H1 (cell line): ENCODE measurements at regions not wholly inside any gene's neighbourhood (a gene's known extent, or its start where the extent isn't known, plus 50 kb on each side); places are given as distances from the start of the nearest gene placed in this dataset.

ENCODE experiments used
- RNF2 ChIP-seq: fragments of 200-900, 300-1000 bp; sonication (generic); IDR thresholded peaks from 2 replicates; pipeline ENCODE4 v1.7.1; 2016; ENCODE audit warnings: borderline replicate concordance, low read depth, mild to moderate bottlenecking, antibody characterized with exemption, low read length; ENCODE audit not compliant: poor library complexity, severe bottlenecking; ENCODE audit errors: missing control alignments
- SP1 ChIP-seq: IDR thresholded peaks from 2 replicates; pipeline ENCODE4 v1.6.1; 2011; ENCODE audit warnings: low read depth, low read length
- TAF1 ChIP-seq: IDR thresholded peaks from 2 replicates; pipeline ENCODE4 v1.6.1; 2011; ENCODE audit warnings: mild to moderate bottlenecking, low read depth, low read length
- TF ChIP-seq, protein P1 (sequence below): IDR thresholded peaks from 2 replicates; pipeline ENCODE4 v1.6.1; 2012; ENCODE audit warnings: inconsistent platforms

DNA sequence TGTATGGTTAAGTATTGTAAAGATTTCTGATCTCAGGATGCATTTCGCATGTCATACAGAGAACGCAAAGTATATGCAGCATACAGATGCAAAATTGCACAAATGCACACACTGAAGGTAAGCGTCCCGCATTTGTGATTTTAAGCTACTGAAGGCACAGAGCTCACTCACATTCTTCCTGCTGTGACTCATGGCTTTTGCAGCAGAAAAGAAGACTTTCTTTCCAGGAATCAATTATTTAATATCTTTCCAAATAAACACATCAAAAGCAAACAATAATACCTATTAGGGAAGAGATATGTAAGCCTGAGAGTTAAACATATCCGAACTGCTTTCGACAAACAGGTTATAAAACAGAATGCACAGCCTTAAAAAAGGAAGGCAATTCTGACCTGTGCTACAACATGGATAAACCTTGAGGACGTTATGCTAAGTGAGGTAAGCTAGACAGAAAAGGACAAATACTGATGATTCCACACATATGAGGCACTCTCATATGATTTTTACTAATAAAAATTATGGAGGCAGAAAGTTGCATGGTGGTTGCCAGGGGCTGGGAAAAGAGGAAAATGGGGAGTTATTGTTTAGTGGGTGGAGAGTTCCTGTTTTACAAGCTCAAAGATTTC lies 109.0 kb downstream of the TFAP2A start (continued):
- no peak for TF ChIP-seq SP1
- TF ChIP-seq TAF1: no peak
- no peak for TF ChIP-seq RNF2
- TF ChIP-seq, protein P1, sequence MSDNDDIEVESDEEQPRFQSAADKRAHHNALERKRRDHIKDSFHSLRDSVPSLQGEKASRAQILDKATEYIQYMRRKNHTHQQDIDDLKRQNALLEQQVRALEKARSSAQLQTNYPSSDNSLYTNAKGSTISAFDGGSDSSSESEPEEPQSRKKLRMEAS: no peak
